AG10803 (cell line): ENCODE measurements at regions not wholly inside any gene's neighbourhood (a gene's known extent, or its start where the extent isn't known, plus 50 kb on each side); places are given as distances from the start of the nearest gene placed in this dataset.
A peak's percentile ranks its signal among the peaks of the same experiment; 100 is the strongest.

Source experiments
- DNase-seq: peaks from one replicate; pipeline ENCODE4 v3.0.0; 2010; ENCODE audit warnings: low read depth
- H3K4me3 ChIP-seq: 2 replicates; pipeline ENCODE4 v1.5.1; 2011; ENCODE audit warnings: mild to moderate bottlenecking, low read length, control low read depth
- CTCF ChIP-seq: conservative IDR thresholded peaks from 2 replicates; pipeline ENCODE4 v1.5.1; 2011; ENCODE audit warnings: mild to moderate bottlenecking, low read length, control low read depth, inconsistent platforms

GRCh38 chr12:116404913-116405611 lies 127.6 kb upstream of the MED13L start:
- TF ChIP-seq CTCF: no peak
- no peak for DNase-seq
- no peak overlapping the region for H3K4me3 ChIP-seq

- peak; percentile 94 for DNase-seq
- no peak overlapping the region for H3K4me3 ChIP-seq
- TF ChIP-seq CTCF: peak; percentile 16
Observed at GRCh38 chr12:116406529-116406928, 129.0 kb upstream of the MED13L start.

- no peak overlapping the region for H3K4me3 ChIP-seq
- DNase-seq: no peak
- no peak for TF ChIP-seq CTCF
Observed at GRCh38 chr12:116408489-116409250, 131.2 kb upstream of the MED13L start.

GRCh38 chr12:116411977-116412376 lies 134.5 kb upstream of the MED13L start:
- no peak for DNase-seq
- no peak overlapping the region for H3K4me3 ChIP-seq
- no peak for TF ChIP-seq CTCF

- no peak for TF ChIP-seq CTCF
- no peak overlapping the region for H3K4me3 ChIP-seq
- DNase-seq: no peak
Observed at GRCh38 chr12:116414891-116415290, 137.4 kb upstream of the MED13L start.

GRCh38 chr12:116415408-116416108 lies 138.1 kb upstream of the MED13L start:
- no peak overlapping the region for H3K4me3 ChIP-seq
- no peak for DNase-seq
- no peak for TF ChIP-seq CTCF

- peak; percentile 34 for DNase-seq
- H3K4me3 ChIP-seq: no peak overlapping the region
- TF ChIP-seq CTCF: no peak
Observed at GRCh38 chr12:116416166-116416565, 138.7 kb upstream of the MED13L start.
